Skeletal muscle cell (primary cell): ENCODE measurements at regions not wholly inside any gene's neighbourhood (a gene's known extent, or its start where the extent isn't known, plus 50 kb on each side); places are given as distances from the start of the nearest gene placed in this dataset.

Experiments used
- DNase-seq: peaks from one replicate; pipeline ENCODE4 v3.0.0-alpha.2; 2010; ENCODE audit warnings: low read depth
- H3K4me3 ChIP-seq: 2 replicates; pipeline ENCODE4 v1.5.1; 2011; ENCODE audit warnings: low read depth, mild to moderate bottlenecking, control low read depth, low read length, moderate library complexity

GRCh38 chr18:7394050-7394659 lies 163.3 kb downstream of the LRRC30 start:
- no peak overlapping the region for H3K4me3 ChIP-seq
- no peak for DNase-seq

GRCh38 chr18:7395566-7395965 lies 164.7 kb downstream of the LRRC30 start:
- no peak for DNase-seq
- H3K4me3 ChIP-seq = no peak overlapping the region

DNA sequence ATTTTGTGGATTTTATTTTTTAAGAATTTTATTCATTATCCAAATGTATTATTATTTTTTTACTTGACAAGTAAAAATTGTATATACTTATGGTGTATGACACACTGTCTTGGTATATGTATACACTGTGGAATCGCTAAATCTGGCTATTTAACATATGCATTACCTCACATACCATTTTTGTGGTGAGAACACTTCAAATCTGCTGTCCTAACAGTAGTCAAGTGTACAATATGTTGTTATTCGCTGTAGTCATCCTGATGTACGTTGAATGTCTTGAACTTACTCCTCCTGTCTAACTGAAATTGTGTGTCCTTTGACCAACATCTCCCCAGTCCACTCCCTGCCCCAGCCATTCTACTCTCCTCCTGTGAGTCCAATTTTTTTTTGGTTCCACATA lies 153.2 kb upstream of the PTPRM start:
- no peak overlapping the region for H3K4me3 ChIP-seq
- no peak for DNase-seq

DNA sequence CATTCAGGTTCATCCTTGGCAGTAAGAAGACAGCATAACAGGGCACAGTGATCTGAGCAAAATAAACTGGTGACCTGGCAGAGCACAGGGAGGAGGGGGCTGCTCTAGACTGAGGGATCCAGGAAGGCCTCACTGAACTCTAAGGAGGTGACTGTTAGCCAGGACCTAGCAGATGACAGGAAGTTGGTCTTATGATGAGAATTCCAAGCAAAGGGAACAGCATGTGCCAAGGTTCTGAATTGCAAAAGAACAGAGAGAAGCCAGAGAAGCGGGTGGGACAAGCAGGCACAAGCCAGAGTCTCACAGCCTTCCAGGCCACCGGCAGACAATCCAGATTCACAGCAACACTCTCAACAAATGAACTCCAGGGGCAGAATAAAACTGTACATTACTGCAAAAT lies 152.7 kb upstream of the PTPRM start:
- peak; percentile 15 for DNase-seq
- no peak overlapping the region for H3K4me3 ChIP-seq

GRCh38 chr18:7415081-7415894 lies 151.8 kb upstream of the PTPRM start:
- no peak overlapping the region for H3K4me3 ChIP-seq
- DNase-seq = no peak

- no peak overlapping the region for H3K4me3 ChIP-seq
- DNase-seq = peak; percentile 8
Observed at GRCh38 chr18:7417727-7418126, 149.4 kb upstream of the PTPRM start.

DNA sequence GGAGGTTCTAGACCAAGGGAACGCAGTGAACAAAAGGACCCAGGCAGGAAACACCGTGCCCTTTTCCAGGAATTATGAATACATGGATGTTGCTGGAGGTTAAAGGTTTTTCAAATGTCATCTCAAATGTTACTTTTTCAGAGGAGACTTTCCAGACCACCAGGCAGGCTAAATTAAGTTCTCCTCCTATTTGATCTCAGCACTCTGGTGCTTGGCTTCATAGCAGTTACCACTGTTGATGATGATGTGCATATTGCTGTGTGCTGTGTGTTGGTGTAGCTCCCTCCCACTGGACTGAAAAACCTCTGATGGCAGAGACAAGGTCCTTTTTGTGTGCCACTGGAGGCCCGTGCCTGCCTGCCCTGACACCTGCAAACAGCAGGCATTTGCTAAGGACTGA lies 137.3 kb upstream of the PTPRM start:
- H3K4me3 ChIP-seq = no peak overlapping the region

GRCh38 chr18:7436166-7436565 lies 130.9 kb upstream of the PTPRM start:
- H3K4me3 ChIP-seq = no peak overlapping the region
- DNase-seq = no peak

More for the DNA sequence above, 137.3 kb upstream of the PTPRM start:
- DNase-seq = no peak

- no peak for DNase-seq
- H3K4me3 ChIP-seq = no peak overlapping the region
Observed at GRCh38 chr18:7437870-7438269, 129.2 kb upstream of the PTPRM start.

DNA sequence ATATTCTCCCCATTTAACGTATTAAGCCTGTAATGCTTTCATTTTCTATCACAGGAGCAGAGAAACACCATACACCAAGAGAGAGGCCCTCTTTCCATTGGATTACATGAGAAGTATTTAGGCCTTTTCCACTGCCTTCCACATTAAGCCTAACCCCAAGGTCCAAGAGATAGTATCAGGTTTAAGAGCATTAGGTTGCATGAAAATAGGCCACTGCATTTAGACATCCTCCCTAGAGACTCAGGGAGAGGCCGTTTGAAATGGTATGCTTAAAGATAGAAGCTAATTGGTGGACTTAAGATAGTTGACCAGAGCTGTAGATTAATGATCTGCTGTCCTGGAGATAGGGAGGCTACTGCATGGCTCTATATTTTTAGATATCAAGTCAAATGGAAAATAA lies 128.5 kb upstream of the PTPRM start:
- no peak for DNase-seq
- H3K4me3 ChIP-seq = no peak overlapping the region

GRCh38 chr18:7447318-7448028 lies 119.6 kb upstream of the PTPRM start:
- no peak for DNase-seq
- no peak overlapping the region for H3K4me3 ChIP-seq

DNA sequence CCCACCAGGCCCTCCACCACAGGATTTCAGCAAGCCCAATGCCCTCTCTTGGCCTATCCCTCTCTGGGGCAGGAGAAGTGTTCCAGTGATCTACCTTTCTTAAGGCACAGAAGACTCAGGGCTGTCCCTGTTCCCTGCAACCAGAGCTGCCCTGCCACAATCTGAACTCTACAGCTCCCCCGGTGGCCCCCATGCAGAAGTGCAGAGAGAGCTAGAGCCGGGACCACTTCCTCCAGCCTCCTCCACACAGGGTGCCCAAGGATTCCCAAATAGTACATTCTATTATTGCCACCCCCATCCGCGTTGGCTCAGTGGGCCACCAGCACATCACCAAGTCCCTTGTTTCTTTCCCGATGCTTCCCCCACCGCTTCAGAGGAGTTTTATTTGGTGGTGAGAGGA lies 114.8 kb upstream of the PTPRM start:
- H3K4me3 ChIP-seq = no peak overlapping the region
- no peak for DNase-seq

- no peak for DNase-seq
Observed at GRCh38 chr18:7454429-7454828, 112.7 kb upstream of the PTPRM start.

GRCh38 chr18:7456376-7456775 lies 110.7 kb upstream of the PTPRM start:
- no peak overlapping the region for H3K4me3 ChIP-seq
- no peak for DNase-seq

More at GRCh38 chr18:7454429-7454828, 112.7 kb upstream of the PTPRM start:
- no peak overlapping the region for H3K4me3 ChIP-seq

GRCh38 chr18:7457262-7457661 lies 109.9 kb upstream of the PTPRM start:
- no peak overlapping the region for H3K4me3 ChIP-seq
- DNase-seq = no peak

DNA sequence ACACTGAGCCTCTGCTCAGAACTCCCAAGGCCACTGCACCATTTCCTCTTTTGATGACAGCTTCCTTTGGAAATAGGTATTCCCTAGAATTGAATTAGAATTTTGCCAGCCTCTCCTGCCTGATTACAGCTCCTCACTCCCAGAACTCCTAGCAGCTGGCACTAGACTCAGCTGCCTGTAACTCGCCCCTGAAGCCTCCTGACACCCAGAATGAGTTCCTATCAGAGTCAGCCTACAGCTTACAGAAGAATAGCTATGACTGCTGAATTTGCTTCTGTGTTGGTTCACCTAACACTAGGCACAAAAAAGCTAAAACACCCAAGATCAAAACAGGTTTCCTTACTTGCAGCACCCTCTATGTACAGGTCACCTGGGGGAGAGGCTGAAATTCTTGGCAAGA lies 108.2 kb upstream of the PTPRM start:
- no peak overlapping the region for H3K4me3 ChIP-seq
- no peak for DNase-seq

DNA sequence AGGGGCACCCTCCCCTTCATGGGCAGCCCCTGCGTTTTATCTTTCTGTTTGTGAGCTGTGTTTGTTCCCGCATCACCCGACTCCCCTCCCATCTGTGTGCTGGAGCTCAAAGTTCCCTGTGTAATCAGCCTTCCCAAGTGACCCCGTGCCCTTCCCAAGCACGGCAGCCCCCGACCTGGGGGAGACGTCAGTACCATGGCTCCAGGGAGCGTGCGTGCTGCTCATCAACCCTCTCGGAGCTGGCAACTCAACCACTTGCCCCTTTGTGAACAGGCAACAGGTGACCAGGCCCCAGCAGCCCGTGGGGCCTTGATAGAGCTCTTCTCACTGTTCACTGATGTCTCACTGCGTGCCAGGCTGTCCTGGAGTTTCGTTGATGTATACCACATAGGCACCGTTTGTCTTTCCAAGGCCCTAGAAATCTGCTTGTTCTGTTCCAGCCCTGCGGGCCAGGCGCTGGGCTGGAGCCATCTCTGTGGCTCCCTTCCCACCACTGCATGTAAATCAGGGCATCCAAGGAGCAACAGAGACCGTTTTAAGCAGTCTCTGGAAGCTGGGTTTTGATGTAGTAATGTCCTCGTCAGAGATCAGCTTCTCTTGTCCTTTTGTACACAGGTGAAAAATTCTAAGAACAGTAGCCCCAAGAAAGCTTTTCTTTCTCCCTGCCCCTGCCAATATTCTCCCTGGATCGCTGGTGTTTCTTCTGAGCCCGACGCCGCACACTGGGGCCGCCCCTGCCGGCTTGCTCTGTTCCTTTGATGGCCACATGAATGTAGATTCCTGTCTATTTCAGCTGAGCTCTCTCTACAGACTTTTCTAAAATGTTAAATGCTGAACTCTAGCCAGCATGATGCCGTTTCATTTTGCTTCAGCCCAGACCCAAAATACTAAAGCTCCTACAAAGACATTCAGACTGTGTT lies 107.0 kb upstream of the PTPRM start:
- no peak for DNase-seq
- H3K4me3 ChIP-seq = peak overlapping the region; percentile 11

- no peak overlapping the region for H3K4me3 ChIP-seq
- DNase-seq = no peak
Observed at GRCh38 chr18:7464245-7464966, 102.7 kb upstream of the PTPRM start.

DNA sequence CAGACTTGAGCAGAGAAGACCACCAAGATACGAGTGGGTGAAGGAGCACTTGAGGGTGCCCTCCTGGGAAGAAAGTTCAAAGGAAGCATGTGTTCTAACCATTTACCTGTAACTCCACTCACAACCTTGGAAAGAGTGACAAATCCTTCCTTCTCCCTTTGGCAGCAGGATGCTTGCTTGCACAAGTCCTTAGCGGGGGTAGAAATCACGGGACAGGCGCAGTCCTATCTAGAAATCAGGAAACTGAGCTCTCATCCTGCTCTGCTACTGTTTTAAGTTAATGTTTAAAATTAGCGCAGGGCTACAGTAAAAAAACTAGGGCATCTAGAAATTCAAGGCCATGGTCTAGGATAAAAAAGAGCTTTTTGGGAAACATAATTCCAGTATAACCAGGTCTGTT lies 100.9 kb upstream of the PTPRM start:
- DNase-seq = no peak
- H3K4me3 ChIP-seq = no peak overlapping the region
